GM13977 (cell line): ENCODE measurements at regions not wholly inside any gene's neighbourhood (a gene's known extent, or its start where the extent isn't known, plus 50 kb on each side); places are given as distances from the start of the nearest gene placed in this dataset.
A peak's percentile ranks its signal among the peaks of the same experiment; 100 is the strongest.
"Not testable (repeated sequence)": the region's sequence is repeated elsewhere in the genome, so short reads cannot be mapped to it uniquely, and the experiment has no call there.

Source experiments
- DNase-seq: peaks from one replicate; pipeline ENCODE4 v3.0.0; 2012; ENCODE audit warnings: low spot score
- CTCF ChIP-seq: IDR thresholded peaks from 2 replicates; pipeline ENCODE4 v1.5.1; 2012; ENCODE audit warnings: mild to moderate bottlenecking, control low read depth; ENCODE audit not compliant: insufficient read depth; ENCODE audit errors: extremely low read depth, missing control alignments
- in situ Hi-C: fragments of 300-500 bp; cut with MboI; formaldehyde crosslinking; loops from one replicate; pipeline ENCODE4 v1.12.0; 2022; ENCODE audit warnings: low sequenced_read_pairs, low pct_unique_long_range_greater_than_20kb, mixed read lengths, inconsistent platforms; ENCODE audit not compliant: unreplicated experiment

- no peak for TF ChIP-seq CTCF
- in situ Hi-C loops = no loop called here
- no peak for DNase-seq
Measured at GRCh38 chr1:172849653-172850052, 190.8 kb downstream of the FASLG start.

- no peak for DNase-seq
- in situ Hi-C loops = no loop called here
- TF ChIP-seq CTCF = no peak
Measured at GRCh38 chr1:172851077-172851476, 192.2 kb downstream of the FASLG start.

GRCh38 chr1:172851856-172852255 is 193.0 kb downstream of the FASLG start:
- no peak for DNase-seq
- in situ Hi-C loops = no loop called here

GRCh38 chr1:172855983-172856382 is 194.8 kb downstream of the TNFSF18 start:
- in situ Hi-C loops, DNase-seq: not testable (repeated sequence)

More at GRCh38 chr1:172851856-172852255, 193.0 kb downstream of the FASLG start:
- TF ChIP-seq CTCF = no peak

- in situ Hi-C loops = no loop called here
- no peak for TF ChIP-seq CTCF
- no peak for DNase-seq
Measured at GRCh38 chr1:172863031-172863430, 187.7 kb downstream of the TNFSF18 start.

GRCh38 chr1:172867216-172867818 is 183.4 kb downstream of the TNFSF18 start:
- DNase-seq = no peak
- no peak for TF ChIP-seq CTCF
- in situ Hi-C loops = no loop called here

GRCh38 chr1:172870901-172871606 is 179.7 kb downstream of the TNFSF18 start:
- DNase-seq = peak; percentile 8
- no peak for TF ChIP-seq CTCF
- in situ Hi-C loops = no loop called here
